DND-41 (cell line): ENCODE measurements at regions not wholly inside any gene's neighbourhood (a gene's known extent, or its start where the extent isn't known, plus 50 kb on each side); places are given as distances from the start of the nearest gene placed in this dataset.

ENCODE experiments used
- ATAC-seq: fragments of 200-7000 bp; cut with Tn5 transposase; 3 replicates; pipeline ENCODE4 v1.9.1; 2021; ENCODE audit warnings: low read depth; ENCODE audit not compliant: insufficient read depth
- DNase-seq: peaks from one replicate; pipeline ENCODE4 v3.0.0-alpha.2; 2020
- H2AFZ ChIP-seq: 2 replicates; pipeline ENCODE4 v1.6.0; 2012; ENCODE audit warnings: low read depth, low read length
- H3K27ac ChIP-seq: 2 replicates; pipeline ENCODE4 v1.5.1; 2012; ENCODE audit warnings: low read length, inconsistent platforms
- H3K27me3 ChIP-seq: fragments of 200-600 bp; sonication (generic); 2 replicates; pipeline ENCODE4 v1.6.0; 2012; ENCODE audit warnings: low read length, mild to moderate bottlenecking, inconsistent platforms; ENCODE audit not compliant: insufficient read depth, poor library complexity
- H3K36me3 ChIP-seq: 2 replicates; pipeline ENCODE4 v1.5.1; 2012; ENCODE audit warnings: low read length, inconsistent platforms; ENCODE audit not compliant: insufficient read depth
- H3K4me1 ChIP-seq: 2 replicates; pipeline ENCODE4 v1.5.1; 2012; ENCODE audit warnings: mild to moderate bottlenecking, low read length; ENCODE audit not compliant: insufficient read depth
- H3K4me2 ChIP-seq: 2 replicates; pipeline ENCODE4 v1.6.0; 2012; ENCODE audit warnings: mild to moderate bottlenecking, moderate library complexity, low read length, inconsistent platforms; ENCODE audit not compliant: insufficient read depth
- H3K4me3 ChIP-seq, 2 experiments: fragments of 200-600 bp in 1 of 2; shearing (Covaris generic) in 1 of 2; 2 replicates each; pipeline ENCODE4 v1.5.1; 2012 to 2016; ENCODE audit warnings: inconsistent platforms in 2 of 2, low read length in 2 of 2, mild to moderate bottlenecking in 2 of 2, low read depth in 1 of 2, moderate library complexity in 1 of 2
- H3K79me2 ChIP-seq: 2 replicates; pipeline ENCODE4 v1.6.0; 2012; ENCODE audit warnings: low read length, inconsistent platforms; ENCODE audit not compliant: insufficient read depth
- H3K9ac ChIP-seq: 2 replicates; pipeline ENCODE4 v1.6.0; 2012; ENCODE audit warnings: low read depth, mild to moderate bottlenecking, inconsistent platforms, low read length, moderate library complexity
- H3K9me3 ChIP-seq: 2 replicates; pipeline ENCODE4 v1.5.1; 2012; ENCODE audit warnings: low read length, moderate library complexity, mild to moderate bottlenecking, inconsistent platforms; ENCODE audit not compliant: insufficient read depth, severe bottlenecking
- H4K20me1 ChIP-seq: 2 replicates; pipeline ENCODE4 v1.6.0; 2012; ENCODE audit warnings: low read length; ENCODE audit not compliant: insufficient read depth
- CTCF ChIP-seq: IDR thresholded peaks from 2 replicates; pipeline ENCODE4 v1.5.1; 2012; ENCODE audit warnings: borderline replicate concordance, low read length, moderate library complexity, mild to moderate bottlenecking; ENCODE audit not compliant: poor library complexity, severe bottlenecking; ENCODE audit errors: extremely low read depth
- EZH2 ChIP-seq: IDR thresholded peaks from 3 replicates; pipeline ENCODE4 v1.6.1; 2012; ENCODE audit warnings: borderline replicate concordance, low read depth, mild to moderate bottlenecking, moderate library complexity, low read length, inconsistent platforms; ENCODE audit not compliant: severe bottlenecking

- TF ChIP-seq CTCF: no peak
- TF ChIP-seq EZH2: no peak
- no peak overlapping the region for H3K4me2 ChIP-seq
- H3K36me3 ChIP-seq: no peaks in the 10 kb centered on the region
- no peak overlapping the region for H2AFZ ChIP-seq
- no peaks in the 10 kb centered on the region for H3K79me2 ChIP-seq
- ATAC-seq (no peak), DNase-seq (no peak)
- H3K27ac ChIP-seq: no peak overlapping the region
- H3K4me3 ChIP-seq: no peak overlapping the region
- no peak overlapping the region for H3K9ac ChIP-seq
- peaks cover under 1% of the 10 kb centered on the region for H3K27me3 ChIP-seq
- no peaks in the 10 kb centered on the region for H3K9me3 ChIP-seq
- H4K20me1 ChIP-seq: no peaks in the 10 kb centered on the region; the same call in 1 of the 2 replicates
- H3K4me1 ChIP-seq: no peaks in the 10 kb centered on the region
Observed at GRCh38 chr16:11447836-11448235, 102.6 kb downstream of the RMI2 start.

- no peaks in the 10 kb centered on the region; the same call in 1 of the 2 replicates for H4K20me1 ChIP-seq
- peaks cover 2% of the 10 kb centered on the region for H3K27me3 ChIP-seq
- H3K4me3 ChIP-seq: no peak overlapping the region
- no peaks in the 10 kb centered on the region for H3K9me3 ChIP-seq
- H3K79me2 ChIP-seq: no peaks in the 10 kb centered on the region
- H3K9ac ChIP-seq: no peak overlapping the region
- H3K4me2 ChIP-seq: no peak overlapping the region
- H3K27ac ChIP-seq: no peak overlapping the region
- H2AFZ ChIP-seq: no peak overlapping the region
- no peaks in the 10 kb centered on the region for H3K4me1 ChIP-seq
- TF ChIP-seq CTCF (no peak), EZH2 (no peak)
- DNase-seq (no peak), ATAC-seq (no peak)
- no peaks in the 10 kb centered on the region for H3K36me3 ChIP-seq
Observed at GRCh38 chr16:11448796-11449416, 103.6 kb downstream of the RMI2 start.

- Histone ChIP-seq H3K9me3 (no peaks in the 10 kb centered on the region), H3K79me2 (no peaks in the 10 kb centered on the region), H3K4me2 (no peak overlapping the region), H4K20me1 (no peaks in the 10 kb centered on the region; the same call in 1 of the 2 replicates), H3K36me3 (no peaks in the 10 kb centered on the region), H3K27me3 (peaks cover 5% of the 10 kb centered on the region), H3K4me1 (no peaks in the 10 kb centered on the region), H2AFZ (no peak overlapping the region), H3K27ac (no peak overlapping the region), H3K9ac (no peak overlapping the region), H3K4me3 (no peak overlapping the region)
- TF ChIP-seq CTCF (no peak), EZH2 (no peak)
- no peak for DNase-seq
- ATAC-seq: no peak
Observed at GRCh38 chr16:11449716-11450115, 104.5 kb downstream of the RMI2 start.

- H3K27ac ChIP-seq: no peak overlapping the region
- H3K9me3 ChIP-seq: no peaks in the 10 kb centered on the region
- no peaks in the 10 kb centered on the region; the same call in 1 of the 2 replicates for H4K20me1 ChIP-seq
- H2AFZ ChIP-seq: no peak overlapping the region
- no peaks in the 10 kb centered on the region for H3K4me1 ChIP-seq
- H3K4me3 ChIP-seq: no peak overlapping the region
- H3K4me2 ChIP-seq: no peak overlapping the region
- no peak for DNase-seq
- peaks cover 6% of the 10 kb centered on the region for H3K27me3 ChIP-seq
- ATAC-seq: no peak
- no peak overlapping the region for H3K9ac ChIP-seq
- H3K36me3 ChIP-seq: no peaks in the 10 kb centered on the region
- TF ChIP-seq EZH2: no peak
- TF ChIP-seq CTCF: no peak
- no peaks in the 10 kb centered on the region for H3K79me2 ChIP-seq
Observed at GRCh38 chr16:11450136-11450535, 104.9 kb downstream of the RMI2 start.
